ENCODE measurements at regions not wholly inside any gene's neighbourhood (a gene's known extent, or its start where the extent isn't known, plus 50 kb on each side); places are given as distances from the start of the nearest gene placed in this dataset.
"Not testable (repeated sequence)": the region's sequence is repeated elsewhere in the genome, so short reads cannot be mapped to it uniquely, and the experiment has no call there.

DNA sequence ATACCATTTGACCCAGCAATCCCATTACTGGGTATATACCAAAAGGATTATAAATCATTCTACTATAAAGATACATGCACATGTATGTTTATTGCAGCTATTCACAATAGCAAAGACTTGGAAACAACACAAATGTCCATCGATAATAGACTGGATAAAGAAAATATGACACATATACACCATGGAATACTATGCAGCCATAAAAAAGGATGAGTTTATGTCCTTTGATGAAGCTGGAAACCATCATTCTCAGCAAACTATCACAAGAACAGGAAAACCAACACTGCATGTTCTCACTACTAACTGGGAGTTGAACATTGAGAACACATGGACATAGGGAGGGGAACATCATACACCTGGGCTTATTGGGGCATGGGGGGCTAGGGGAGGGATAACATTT, 991.8 kb downstream of the SLC16A7 start:
- TF ChIP-seq, protein P1, sequence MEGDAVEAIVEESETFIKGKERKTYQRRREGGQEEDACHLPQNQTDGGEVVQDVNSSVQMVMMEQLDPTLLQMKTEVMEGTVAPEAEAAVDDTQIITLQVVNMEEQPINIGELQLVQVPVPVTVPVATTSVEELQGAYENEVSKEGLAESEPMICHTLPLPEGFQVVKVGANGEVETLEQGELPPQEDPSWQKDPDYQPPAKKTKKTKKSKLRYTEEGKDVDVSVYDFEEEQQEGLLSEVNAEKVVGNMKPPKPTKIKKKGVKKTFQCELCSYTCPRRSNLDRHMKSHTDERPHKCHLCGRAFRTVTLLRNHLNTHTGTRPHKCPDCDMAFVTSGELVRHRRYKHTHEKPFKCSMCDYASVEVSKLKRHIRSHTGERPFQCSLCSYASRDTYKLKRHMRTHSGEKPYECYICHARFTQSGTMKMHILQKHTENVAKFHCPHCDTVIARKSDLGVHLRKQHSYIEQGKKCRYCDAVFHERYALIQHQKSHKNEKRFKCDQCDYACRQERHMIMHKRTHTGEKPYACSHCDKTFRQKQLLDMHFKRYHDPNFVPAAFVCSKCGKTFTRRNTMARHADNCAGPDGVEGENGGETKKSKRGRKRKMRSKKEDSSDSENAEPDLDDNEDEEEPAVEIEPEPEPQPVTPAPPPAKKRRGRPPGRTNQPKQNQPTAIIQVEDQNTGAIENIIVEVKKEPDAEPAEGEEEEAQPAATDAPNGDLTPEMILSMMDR (conservative IDR thresholded peaks at IDR 0.05): not testable (repeated sequence)
- TF ChIP-seq EZH2 (IDR thresholded peaks at IDR 0.05; ENCODE audit: low read depth): not testable (repeated sequence)
